Neural progenitor cell (in vitro differentiated cells): ENCODE measurements at regions not wholly inside any gene's neighbourhood (a gene's known extent, or its start where the extent isn't known, plus 50 kb on each side); places are given as distances from the start of the nearest gene placed in this dataset.

Experiments
- CTCF ChIP-seq: fragments of 200-600 bp; sonication (generic); IDR thresholded peaks from 2 replicates; pipeline ENCODE4 v1.5.1; 2017; ENCODE audit warnings: antibody characterized with exemption, mild to moderate bottlenecking
- EZH2 ChIP-seq: fragments of 200-600 bp; sonication (generic); IDR thresholded peaks from 2 replicates; pipeline ENCODE4 v1.6.1; 2017; ENCODE audit warnings: antibody characterized with exemption, mild to moderate bottlenecking, moderate library complexity

GRCh38 chr2:204329532-204329931 is 215.7 kb upstream of the PARD3B start:
- no peak for TF ChIP-seq CTCF
- TF ChIP-seq EZH2: no peak
